DMS53 treated with DMSO at 0.1 percent for 48 hours (cell line): ENCODE measurements at regions not wholly inside any gene's neighbourhood (a gene's known extent, or its start where the extent isn't known, plus 50 kb on each side); places are given as distances from the start of the nearest gene placed in this dataset.

ENCODE experiments used
- DNase-seq: peaks from one replicate; lab custom pipeline; 2025; ENCODE audit not compliant: unreplicated experiment; lab: John Stamatoyannopoulos, UW

DNA sequence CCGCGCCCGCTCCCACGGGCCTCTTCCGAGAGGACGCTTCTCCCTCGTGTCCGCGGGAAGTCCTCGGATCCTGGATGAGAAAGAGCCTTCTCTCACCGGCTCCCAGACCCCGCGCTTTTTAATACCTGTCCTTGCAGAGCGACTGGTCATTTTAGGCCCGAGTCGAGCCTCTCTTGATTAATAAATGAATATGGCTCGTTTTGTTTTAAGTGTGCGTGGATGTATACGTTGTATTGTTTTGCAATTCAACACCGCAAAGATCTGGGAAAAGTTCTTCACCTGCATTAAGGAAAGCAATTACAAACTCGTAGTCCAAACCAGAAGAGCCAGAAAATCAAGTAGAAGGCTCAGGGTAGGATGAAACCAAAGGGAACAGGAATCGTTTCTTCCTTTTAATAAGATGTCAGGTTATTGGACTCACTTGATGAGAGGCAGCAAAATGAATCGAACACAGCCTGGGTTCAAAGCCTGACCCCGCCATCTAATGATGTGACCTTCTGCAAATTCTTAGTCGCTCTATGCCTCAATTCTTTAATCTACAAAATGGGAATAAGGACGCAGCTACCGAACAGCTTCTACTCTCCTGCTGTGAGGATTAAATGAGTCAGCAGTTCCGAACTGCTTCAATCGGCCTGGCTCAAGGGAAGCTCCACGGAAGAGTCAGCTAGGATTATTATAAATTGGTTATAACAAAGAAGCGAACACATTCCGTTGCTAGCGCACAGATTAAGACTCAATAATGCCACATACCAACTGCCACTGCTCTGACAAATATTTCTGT lies 277.8 kb upstream of the NEBL start:
- DNase-seq, result peak; percentile 81

DNA sequence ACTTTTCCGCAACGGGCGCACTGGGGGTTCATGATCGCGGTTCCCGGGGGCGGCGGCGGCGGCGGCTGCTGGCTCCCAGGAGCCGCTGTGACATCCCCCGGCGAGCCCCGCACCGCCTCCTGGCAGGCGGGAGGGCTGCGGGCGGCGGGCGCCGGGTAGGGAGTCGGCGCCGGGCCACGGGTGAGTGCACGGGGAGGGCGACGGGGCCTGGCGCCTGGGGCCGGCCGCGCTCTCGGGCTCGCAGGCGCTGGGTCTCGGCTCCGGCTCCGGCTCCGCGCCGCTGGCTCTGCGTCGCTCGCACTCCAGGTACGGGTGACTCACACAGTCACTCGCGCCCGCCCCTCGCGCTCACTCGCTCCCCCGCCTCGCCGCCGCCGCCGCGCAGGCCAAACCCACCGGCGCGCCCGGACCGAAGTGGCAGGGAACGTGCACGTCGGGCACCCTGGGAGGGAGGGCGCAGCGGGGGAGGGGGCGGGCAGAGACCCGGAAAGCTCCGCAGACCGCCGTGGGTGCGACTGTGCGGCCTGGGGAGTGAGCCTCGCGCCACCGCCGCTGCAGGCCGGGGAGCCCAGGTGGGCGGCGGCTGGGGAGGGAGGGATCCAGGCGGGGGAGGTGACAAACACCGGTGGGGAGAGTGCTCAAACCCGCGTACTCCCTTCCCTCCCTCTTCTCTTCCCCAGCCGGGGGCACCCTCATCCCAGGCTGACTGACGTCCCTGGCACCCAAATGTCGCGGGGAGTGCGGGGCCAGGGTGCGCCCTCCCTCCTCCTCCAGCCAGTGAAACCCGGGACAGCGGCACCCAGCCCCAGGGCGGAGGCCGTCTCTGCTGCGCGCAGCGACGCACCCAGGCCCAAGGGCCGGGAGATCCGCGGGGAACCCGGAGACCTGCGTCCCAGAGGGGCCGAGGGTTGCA lies 276.9 kb upstream of the NEBL start:
- peak; percentile 84 for DNase-seq

DNA sequence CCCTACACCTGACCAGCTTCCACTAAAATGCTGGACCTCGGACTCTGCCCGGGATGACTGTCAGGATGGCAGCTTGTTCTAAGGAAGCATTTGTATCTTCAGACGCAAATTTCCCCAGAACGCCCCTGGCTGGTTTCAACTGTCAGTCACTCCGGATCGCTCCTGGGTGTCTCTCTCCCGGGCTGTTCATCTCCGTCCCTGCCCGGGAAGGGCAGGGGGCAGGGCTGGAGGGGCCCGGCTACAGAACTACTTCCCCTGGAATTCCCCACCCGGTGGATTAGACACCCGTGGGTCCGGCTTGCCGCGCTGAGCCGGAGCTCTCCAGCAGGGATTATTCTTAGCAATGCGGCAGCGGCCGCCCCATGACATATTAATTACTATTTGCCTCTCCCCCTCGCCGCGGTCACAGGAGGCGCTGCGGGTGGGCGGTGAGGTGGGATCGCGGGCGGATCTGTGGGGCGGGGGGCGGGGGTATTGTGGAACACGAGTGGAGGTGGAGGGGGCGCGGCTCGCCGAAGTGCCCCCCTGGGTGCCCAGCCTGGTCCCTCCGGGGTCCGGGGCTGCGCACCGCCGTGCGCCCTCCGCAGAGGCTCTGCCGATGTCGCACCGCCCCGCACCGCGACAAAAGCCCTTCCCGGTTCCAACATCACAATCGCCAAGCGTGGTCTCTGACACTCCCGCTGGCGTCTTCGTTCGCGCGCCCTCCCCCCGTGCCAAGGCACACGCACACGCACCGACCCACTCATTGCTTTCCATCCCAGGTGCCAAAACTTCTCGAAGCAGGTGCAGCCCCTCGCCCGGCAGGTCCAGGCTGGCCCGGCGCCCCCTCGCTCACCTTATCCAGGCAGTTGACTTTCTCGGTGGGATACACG lies 276.1 kb upstream of the NEBL start:
- peak; percentile 76 for DNase-seq

DNA sequence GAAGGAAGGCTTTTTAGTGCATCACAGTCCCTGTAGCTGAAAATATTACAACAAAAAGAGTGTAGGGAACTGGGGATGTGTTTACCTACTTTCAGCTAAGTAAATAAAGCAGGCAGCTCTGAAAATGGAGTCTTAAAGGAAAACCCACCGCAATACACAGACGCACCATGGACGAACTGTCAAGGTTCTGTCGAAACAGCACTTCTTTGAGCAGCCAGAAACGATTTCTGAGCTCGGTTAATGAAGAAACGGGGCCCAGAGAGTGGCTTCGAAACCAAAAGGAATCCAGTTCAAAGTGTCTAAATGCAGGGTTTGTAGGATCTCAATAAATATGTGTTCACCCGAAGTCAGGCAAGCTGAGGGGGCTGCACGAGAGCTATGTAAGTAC lies 275.4 kb upstream of the NEBL start:
- no peak for DNase-seq

DNA sequence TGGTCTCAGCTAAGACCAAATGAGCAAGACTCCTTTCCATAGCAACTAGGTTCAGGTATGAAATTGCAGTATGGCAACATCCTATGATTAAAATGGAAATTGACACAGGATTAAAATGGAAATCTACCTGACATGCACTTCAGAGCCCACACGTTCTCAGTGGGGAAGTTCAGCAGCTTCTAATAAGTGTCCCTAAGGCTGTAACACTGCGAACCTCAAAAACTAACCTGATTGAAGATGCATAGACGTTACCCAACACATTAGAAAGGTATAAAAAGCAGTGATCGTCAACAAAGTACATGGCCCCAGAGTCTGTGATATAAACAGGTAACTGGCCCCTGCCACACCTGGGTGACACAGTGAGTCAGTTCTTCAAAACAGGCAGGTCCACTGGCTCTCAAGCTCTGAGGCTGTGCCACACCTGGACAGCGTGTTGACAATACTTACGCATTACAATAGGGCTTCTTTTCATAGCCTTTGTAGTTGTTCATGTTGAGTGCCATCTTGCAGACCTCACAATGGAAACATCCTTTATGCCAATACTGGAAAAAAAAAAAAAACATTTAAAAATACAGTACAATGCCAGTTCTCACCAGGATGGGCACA lies 274.9 kb upstream of the NEBL start:
- DNase-seq, result peak; percentile 97

DNA sequence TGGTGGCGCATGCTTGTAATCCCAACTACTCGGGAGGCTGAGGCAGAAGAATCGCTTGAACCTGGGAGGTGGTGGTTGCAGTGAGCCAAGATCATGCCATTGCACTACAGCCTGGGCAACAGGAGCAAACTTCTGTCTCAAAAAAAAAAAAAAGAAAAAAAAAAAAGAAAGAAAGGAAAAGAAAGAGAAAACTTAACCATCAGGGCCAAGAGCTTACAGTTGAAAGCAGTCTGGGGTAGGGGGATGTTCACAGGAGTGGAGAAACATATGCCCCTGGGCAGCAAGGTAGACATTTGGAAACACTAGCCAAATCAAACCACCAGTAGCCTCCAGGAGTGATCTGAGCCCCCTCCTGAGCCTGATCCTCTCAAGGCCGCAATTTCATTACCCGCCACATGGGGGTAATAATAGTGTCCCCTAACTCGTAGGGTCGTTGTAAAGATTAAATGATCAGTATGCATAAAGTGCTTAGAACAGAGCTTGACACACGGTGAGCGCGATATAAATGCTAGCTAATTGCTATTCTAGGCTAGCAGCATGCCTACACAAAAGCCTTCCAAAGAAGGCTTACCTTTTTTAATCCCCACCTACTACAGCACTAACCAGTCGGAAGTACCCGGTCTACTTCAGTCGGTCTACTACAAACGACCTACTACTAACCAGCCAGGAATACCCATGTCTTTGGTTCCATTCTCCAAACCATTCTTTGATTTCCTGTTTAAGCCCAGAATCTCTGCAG lies 274.3 kb upstream of the NEBL start:
- DNase-seq, result no peak

DNA sequence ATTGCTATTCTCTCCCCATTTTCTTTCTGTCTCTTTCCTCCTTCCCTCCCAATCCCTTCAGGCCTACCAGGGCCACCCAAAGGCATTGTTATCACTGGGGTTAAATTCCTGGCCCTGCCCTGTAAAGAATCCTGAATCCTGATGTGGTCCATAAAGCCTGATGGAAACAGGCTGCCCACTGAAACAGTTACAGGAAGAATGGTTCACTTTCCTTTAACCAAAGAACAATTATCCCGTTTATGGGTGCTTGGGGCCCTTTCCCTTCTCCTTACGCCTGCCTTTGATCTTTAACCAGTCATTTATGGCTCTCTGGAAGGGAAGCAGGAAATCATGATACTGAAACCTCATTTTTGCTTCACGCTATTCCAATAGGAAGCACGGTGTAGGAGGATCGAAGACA lies 273.1 kb upstream of the NEBL start:
- DNase-seq, result no peak

DNA sequence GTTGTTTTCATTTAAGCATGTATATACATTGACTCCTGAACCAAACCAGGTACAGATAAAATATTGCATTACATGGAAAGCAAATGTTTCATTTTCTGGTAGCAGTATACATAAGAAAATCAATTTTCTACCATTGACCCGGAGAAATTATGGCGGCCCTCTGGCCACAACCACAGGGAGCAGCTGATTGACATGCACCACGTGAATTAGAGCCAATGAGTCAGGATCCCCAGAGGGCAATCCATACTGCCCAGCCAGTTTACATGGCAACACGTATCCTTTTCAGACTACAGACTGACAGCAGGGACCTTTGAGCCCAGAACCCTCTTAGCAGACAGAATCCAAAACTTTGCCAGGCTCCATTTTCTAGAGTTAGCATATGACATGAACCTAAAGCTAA lies 272.2 kb upstream of the NEBL start:
- DNase-seq, result no peak

DNA sequence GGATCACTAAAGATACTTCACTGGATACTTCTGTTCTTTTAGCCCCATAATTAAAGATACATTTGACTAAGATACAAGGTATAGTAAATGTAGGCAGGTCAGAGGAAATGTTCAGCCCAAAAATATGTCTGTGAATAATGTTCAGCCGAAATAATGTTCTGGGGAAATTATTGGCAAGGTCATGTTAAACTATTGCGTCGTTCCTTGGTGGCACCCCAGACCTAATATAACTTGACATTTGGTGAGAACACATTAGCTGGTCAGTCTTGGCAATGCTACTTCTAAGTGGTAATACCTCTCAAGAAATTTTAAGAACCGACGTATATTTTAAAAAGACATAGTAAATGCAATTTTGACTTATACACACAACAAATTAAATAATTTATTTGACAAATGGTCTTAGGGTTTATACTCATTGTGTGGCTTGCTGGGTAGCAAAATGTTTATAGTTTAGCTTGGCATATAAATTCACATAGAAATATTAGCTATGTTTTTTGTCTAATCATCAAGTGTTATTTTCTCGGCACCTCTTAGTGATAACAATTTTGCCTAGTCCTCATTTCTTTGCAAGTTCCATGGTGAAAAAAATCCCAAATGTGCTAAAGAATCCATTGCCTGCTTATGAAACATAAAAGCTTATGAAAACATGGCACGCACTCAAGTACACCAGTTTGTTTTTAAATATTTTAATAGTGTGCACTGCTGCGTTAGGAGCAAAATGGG lies 270.3 kb upstream of the NEBL start:
- DNase-seq, result no peak

DNA sequence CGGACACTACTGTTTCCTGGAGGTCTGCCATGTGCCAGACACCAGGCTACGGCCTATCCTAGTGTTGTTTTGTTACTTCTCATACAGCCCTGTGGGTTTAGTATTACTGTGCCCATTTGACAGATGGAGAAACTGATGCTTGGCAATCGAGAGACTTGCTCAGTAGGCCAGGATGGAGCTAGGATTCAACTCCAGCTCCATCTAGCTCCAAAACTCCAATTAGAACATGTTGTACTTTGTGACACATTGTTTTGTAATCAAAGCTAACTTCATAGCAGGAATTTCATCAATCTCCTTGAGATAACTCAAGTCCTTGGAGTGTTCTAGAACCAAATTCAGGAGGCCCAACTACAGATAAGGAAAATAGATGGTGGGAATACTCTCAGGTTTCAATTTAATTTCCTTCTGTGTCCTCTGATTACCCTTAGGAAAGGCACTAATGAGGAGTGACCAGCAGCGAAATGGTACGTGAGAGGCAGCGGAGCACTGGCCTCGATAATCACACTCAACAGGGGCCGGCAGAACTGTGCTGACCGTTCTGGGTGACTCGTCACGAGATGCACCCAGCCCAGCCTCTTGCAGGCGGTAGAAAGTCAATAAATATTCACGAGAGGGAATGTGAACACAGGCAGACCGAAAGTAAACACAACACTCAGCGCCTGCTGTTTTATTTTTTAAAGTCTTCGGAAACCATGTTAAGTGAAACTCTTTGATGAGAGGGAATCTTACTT lies 269.6 kb upstream of the NEBL start:
- DNase-seq, result peak; percentile 76

DNA sequence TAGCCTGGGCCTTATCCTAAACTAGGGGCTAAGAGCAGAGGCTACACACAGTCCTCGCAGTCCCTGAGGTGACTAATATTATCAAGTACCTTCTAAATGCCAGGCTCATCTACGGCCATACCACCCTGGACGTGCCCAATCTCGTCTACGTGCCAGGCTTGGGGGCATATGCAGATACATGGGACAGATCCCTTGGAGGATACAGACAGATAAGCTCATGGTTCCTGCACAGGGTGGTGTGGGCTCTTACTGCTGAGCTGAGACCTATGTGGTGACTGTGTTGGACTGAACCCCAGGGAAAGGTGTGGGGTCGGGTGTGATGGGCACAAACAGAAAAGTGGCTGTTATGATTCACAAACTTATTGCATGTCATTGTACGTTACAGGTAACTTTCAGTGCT lies 268.4 kb upstream of the NEBL start:
- no peak for DNase-seq

DNA sequence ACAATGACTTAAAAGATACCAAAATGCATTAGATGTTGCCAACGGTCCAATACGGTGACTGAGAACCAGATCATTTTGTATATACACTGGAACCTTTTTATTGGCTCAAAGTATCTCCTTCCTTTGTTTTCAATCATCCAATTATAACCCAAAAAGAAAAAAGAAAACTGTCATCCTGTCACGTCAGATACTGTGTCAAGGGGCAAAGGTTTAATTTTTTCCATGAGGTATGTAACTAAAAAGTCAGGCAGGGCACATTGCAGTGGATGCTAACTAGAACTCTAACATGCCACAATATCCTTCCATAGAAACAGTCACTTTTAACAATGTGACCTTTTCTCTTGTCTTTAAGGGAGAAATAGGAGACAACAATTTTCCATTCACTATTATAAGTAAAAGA lies 267.6 kb upstream of the NEBL start:
- DNase-seq, result no peak

DNA sequence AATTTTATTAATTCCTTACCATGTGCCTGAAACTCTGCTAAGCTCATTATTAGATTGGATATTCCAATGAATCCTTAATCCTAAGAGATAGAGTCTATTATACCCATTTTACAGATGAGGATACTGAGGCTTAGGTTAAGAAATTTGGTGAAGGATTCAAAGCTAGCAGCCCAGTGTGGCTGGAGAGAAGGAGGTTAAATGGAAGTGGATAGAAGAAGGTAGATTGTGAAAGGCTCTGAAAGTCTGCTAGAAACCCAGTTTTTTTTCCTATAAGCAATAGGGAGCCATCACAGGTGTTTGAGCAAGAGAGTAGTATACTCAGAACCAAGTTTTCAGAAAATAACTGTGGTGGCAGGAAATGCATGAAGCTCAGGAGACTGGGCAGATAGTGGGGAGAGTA lies 265.8 kb upstream of the NEBL start:
- no peak for DNase-seq

DNA sequence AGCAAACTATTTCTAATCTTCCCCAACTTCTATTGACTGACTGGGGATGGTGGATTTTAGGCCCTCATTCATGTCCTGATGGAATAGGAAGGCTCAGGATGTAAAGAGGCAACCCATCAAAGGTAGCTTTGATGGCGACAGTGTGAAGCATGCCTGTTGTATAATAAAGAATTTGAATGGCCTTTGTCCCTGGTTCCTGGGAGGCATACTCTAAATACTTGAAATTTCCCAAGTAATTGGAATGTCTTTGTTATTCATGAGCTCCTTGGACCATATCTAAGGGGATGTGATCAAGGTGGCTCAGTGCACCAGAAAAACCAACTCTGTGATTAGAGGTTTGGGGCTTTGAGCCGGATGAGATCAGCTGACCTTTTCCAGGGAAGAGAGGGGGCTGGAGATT lies 264.5 kb upstream of the NEBL start:
- DNase-seq, result no peak

DNA sequence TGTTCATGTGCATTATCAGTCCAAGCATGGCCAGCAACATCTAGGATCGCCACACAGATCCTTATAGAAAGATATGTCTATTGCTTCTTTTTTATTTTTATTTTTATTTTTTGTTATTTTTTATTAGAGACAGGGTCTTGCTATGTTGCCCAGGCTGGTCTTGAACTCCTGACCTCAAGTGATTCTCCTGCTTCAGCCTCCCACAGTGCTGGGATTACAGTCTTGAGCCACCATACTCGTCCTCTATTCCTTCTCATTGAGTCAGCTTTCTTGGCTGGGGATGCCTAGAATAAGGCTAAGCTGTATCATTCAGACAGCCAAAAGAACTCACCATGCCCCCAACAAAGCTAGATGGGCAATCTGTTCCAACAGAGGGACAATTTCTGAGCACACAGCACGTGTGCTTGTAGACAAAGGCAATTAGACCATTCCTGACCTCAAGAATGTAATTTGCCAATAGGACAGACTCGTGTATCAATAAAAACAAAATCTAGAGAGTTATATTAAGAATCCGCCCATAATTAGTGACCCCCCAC lies 264.0 kb upstream of the NEBL start:
- no peak for DNase-seq

DNA sequence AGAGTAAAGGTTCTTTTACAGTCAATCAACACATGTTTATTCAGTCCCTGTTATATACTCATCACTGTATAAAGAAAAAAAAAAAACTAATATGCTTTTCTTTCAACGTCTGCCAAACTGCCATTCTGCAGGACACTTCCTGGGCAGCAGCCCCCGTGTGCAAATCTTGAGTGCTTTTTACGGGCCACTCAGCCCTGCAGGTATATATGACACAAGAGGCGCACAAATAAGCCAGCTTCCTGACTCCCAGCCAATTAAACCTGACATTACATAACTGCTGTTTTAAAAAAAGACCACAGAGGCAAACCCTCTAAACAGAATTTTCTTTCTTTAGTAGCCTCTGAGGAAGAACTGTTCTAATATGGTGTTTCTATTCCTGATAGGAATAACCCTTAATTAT lies 263.0 kb upstream of the NEBL start:
- DNase-seq, result peak; percentile 79

DNA sequence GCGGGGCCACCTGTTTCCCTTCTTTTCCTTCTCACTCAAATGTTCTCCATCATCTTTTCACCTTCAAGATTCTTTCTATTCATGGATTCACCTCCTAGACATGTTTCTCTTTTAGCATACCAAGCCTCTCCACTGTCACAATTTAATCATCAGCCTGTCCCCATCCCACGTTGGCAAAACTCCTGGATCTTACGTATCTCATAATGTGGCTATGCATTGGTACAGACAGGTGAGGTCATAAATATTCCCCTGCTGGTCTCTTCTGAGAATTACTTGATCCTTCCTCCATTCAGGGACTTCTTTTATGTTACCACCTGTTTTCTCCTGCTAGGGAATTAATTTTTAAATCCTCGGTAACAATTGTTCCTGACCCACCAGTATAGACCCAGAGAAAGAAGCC lies 262.6 kb upstream of the NEBL start:
- no peak for DNase-seq

DNA sequence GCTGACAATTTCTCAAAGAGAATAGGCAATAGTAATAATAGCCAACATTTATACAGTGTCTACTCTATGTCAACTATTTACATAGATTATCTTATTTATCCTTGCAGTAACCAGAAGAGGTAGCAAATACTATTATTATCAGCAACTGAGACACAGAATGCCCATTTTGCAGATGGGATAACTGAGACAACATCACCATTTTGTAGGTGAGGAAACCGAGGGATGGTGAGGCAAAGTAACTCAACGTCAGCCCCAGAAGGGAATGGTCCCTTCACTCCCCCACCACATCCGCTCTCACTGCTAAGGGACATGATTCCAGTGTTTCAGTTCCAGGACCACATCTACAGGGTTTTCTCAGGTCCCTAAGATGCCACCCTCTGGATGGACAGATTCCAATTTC lies 261.2 kb upstream of the NEBL start:
- DNase-seq, result no peak

DNA sequence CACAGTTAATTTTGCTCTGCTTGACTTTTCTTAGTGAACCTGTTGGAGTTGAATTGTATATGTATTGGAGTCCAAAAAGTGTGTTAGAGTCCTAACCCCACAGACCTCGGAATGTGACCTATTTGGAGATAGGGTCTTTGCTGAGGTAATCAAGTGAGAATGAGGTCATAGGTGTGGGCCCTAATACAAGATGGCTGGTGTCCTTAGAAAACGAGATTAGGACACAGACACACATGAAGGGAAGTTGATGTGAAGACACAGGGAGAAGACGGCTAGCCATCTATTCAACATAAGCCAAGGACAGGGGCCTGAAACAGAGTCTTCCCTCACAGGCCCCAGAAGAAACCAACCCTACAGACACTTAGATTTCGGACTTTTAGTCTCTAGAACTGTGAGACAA lies 260.6 kb upstream of the NEBL start:
- DNase-seq, result no peak
